ENCODE measurements at regions not wholly inside any gene's neighbourhood (a gene's known extent, or its start where the extent isn't known, plus 50 kb on each side); places are given as distances from the start of the nearest gene placed in this dataset.

DNA sequence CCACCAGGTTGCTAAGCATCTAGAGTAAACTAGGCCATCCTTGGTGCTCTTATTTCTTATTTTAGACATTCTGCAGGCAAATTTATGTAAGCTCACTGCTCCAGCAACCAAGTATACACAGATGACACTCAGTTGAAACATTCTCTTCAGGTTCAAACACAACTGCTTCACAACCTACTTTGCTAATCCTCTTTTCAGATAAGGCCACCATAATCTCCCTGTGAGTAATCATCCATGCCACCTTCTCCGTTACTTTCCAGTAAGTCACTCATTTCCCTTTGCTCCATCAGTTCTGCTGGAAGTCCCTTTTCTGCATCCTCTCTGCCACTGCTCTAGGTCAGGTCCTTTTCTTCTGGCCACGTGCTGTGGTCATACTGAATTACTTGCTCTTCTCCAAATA, 120.2 kb upstream of the WDFY3 start:
- H3K4me1 Mint-ChIP-seq (ENCODE audit: unreplicated experiment), result no peaks in the 10 kb centered on the region
- H3K9me3 Mint-ChIP-seq, result peaks cover 5% of the 10 kb centered on the region
- H3K27ac Mint-ChIP-seq, result no peak overlapping the region

DNA sequence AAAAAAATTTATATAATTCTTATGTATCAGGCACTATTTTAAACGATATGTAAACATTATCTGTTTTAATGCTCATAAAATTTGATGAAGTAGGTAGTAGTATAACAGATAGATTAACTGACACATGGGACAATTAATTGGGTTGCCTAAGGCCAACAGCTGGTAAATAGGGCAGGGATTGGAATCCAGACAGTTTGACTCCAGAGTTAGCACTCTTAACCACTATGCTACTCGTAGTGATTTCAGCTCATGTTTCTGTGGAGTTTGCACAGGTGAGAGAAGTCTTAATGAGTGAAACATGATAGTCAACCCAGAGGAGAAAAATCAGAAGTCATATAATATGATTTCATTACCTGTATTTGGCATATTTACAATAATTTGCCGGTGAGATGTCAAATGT, 126.0 kb upstream of the WDFY3 start:
- Mint-ChIP-seq H3K9me3 (peaks cover 8% of the 10 kb centered on the region), H3K4me1 (ENCODE audit: unreplicated experiment) (no peaks in the 10 kb centered on the region), H3K27me3 (no peaks in the 10 kb centered on the region), H3K36me3 (no peaks in the 10 kb centered on the region), H3K4me3 (no peak overlapping the region), H3K27ac (no peak overlapping the region)
- no peak for DNase-seq (ENCODE audit: extremely low spot score, unreplicated experiment)
- TF ChIP-seq, protein P1, sequence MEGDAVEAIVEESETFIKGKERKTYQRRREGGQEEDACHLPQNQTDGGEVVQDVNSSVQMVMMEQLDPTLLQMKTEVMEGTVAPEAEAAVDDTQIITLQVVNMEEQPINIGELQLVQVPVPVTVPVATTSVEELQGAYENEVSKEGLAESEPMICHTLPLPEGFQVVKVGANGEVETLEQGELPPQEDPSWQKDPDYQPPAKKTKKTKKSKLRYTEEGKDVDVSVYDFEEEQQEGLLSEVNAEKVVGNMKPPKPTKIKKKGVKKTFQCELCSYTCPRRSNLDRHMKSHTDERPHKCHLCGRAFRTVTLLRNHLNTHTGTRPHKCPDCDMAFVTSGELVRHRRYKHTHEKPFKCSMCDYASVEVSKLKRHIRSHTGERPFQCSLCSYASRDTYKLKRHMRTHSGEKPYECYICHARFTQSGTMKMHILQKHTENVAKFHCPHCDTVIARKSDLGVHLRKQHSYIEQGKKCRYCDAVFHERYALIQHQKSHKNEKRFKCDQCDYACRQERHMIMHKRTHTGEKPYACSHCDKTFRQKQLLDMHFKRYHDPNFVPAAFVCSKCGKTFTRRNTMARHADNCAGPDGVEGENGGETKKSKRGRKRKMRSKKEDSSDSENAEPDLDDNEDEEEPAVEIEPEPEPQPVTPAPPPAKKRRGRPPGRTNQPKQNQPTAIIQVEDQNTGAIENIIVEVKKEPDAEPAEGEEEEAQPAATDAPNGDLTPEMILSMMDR (conservative IDR thresholded peaks at IDR 0.05), result no peak

More for the DNA sequence above, 120.2 kb upstream of the WDFY3 start:
- no peaks in the 10 kb centered on the region for H3K36me3 Mint-ChIP-seq
- no peaks in the 10 kb centered on the region for H3K27me3 Mint-ChIP-seq
- no peak for DNase-seq (ENCODE audit: extremely low spot score, unreplicated experiment)
- TF ChIP-seq, protein P1 (conservative IDR thresholded peaks at IDR 0.05), result no peak
- H3K4me3 Mint-ChIP-seq, result no peak overlapping the region

DNA sequence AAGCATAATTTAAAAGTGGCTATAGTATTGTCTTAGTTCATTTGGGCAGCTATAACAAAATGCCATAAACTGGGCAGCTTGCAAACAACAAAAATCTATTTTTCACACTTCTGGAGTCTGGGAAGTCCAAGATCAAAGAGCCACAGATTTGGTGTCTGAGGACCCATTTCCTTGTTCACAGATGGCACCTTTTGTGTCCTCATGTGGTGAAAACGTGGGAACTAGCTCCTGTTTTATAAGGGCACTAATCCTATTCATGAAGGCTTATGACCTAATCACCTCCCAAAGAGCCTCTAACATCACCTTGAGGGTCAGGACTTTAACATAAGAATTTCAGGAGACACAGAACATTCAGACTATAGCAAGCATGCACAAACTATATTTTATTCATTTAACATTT, 126.5 kb upstream of the WDFY3 start:
- Mint-ChIP-seq H3K36me3 (no peaks in the 10 kb centered on the region), H3K9me3 (peaks cover 10% of the 10 kb centered on the region), H3K27me3 (no peaks in the 10 kb centered on the region), H3K4me3 (no peak overlapping the region), H3K4me1 (ENCODE audit: unreplicated experiment) (no peaks in the 10 kb centered on the region), H3K27ac (no peak overlapping the region)
- no peak for DNase-seq (ENCODE audit: extremely low spot score, unreplicated experiment)
- TF ChIP-seq, protein P1 (conservative IDR thresholded peaks at IDR 0.05), result no peak

DNA sequence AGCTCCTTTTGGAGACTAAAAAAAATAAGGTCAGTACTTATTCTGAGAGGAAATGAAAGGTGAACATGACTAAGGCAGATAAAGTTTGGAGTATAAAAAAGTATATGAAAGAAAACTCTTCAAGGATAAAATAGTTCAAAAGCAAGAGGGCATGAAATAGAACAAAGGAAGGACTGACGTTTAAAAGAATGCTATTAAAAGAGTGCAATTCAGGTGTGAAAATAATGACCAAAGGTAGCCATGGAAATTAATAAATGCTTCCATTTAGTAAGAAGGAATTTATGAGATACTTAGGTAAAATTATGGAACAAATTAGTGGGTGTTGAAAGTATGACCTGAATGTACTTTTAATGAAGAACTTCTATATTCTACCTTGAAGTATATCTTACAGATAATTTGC, 128.2 kb upstream of the WDFY3 start:
- Mint-ChIP-seq H3K9me3 (peaks cover 5% of the 10 kb centered on the region), H3K4me3 (no peak overlapping the region), H3K4me1 (ENCODE audit: unreplicated experiment) (no peaks in the 10 kb centered on the region), H3K27me3 (no peaks in the 10 kb centered on the region), H3K36me3 (no peaks in the 10 kb centered on the region), H3K27ac (no peak overlapping the region)
- TF ChIP-seq, protein P1 (conservative IDR thresholded peaks at IDR 0.05), result no peak
- DNase-seq (ENCODE audit: extremely low spot score, unreplicated experiment), result no peak

- no peak overlapping the region for H3K27ac Mint-ChIP-seq
- no peak overlapping the region for H3K4me3 Mint-ChIP-seq
- H3K4me1 Mint-ChIP-seq (ENCODE audit: unreplicated experiment), result no peaks in the 10 kb centered on the region
- DNase-seq (ENCODE audit: extremely low spot score, unreplicated experiment), result no peak
- H3K36me3 Mint-ChIP-seq, result no peaks in the 10 kb centered on the region
- H3K9me3 Mint-ChIP-seq, result peaks cover under 1% of the 10 kb centered on the region
- TF ChIP-seq, protein P1 (conservative IDR thresholded peaks at IDR 0.05), result no peak
- H3K27me3 Mint-ChIP-seq, result no peaks in the 10 kb centered on the region
These were observed 136.1 kb upstream of the WDFY3 start for GRCh38 chr4:85102606-85103005.

GRCh38 chr4:85106166-85106565, 139.7 kb upstream of the WDFY3 start:
- Mint-ChIP-seq H3K4me1 (ENCODE audit: unreplicated experiment) (no peaks in the 10 kb centered on the region), H3K4me3 (no peak overlapping the region), H3K36me3 (no peaks in the 10 kb centered on the region), H3K27me3 (no peaks in the 10 kb centered on the region), H3K27ac (no peak overlapping the region), H3K9me3 (no peaks in the 10 kb centered on the region)
- TF ChIP-seq, protein P1 (conservative IDR thresholded peaks at IDR 0.05), result no peak
- no peak for DNase-seq (ENCODE audit: extremely low spot score, unreplicated experiment)

Data from type B pancreatic cell (in vitro differentiated cells).